T-cell (primary cell): ENCODE measurements at regions not wholly inside any gene's neighbourhood (a gene's known extent, or its start where the extent isn't known, plus 50 kb on each side); places are given as distances from the start of the nearest gene placed in this dataset.
"Not testable (repeated sequence)": the region's sequence is repeated elsewhere in the genome, so short reads cannot be mapped to it uniquely, and the experiment has no call there.

Source experiments
- ATAC-seq, 4 experiments: fragments of 200-7000 bp in 3 of 4; fragments of 150-1000 bp in 1 of 4; cut with Tn5 transposase; replicated peaks in 1 of 4; 1 replicate in 3 of 4; 2 replicates in 1 of 4; pipeline ENCODE4 v1.10.0; 2021; ENCODE audit warnings: moderate library complexity in 3 of 4, mild to moderate bottlenecking in 2 of 4, moderate number of reproducible peaks in 1 of 4
- CTCF ChIA-PET, 2 donors: fragments of 300-600 bp; sonication (Branson Sonifier 250); formaldehyde crosslinking; loops; one replicate each; lab custom pipeline; 2022; ENCODE audit warnings: antibody characterized with exemption in 2 of 2; lab: Charles Lee
- POLR2A ChIA-PET, 2 donors: fragments of 300-600 bp; sonication (Branson Sonifier 250); formaldehyde crosslinking; loops; one replicate each; lab custom pipeline; 2022; ENCODE audit warnings: antibody characterized with exemption in 2 of 2; lab: Charles Lee
- DNase-seq, 35 experiments: peaks; one replicate each; pipeline versions ENCODE4 v3.0.0 to v3.0.0-alpha.2; 2013 to 2023
- H3K27ac ChIP-seq: one replicate; pipeline ENCODE4 v1.5.1; 2013; ENCODE audit warnings: low read length
- H3K27me3 ChIP-seq, 2 experiments: replicated peaks in 1 of 2; 1 replicate in 1 of 2; 2 replicates in 1 of 2; pipeline versions ENCODE4 v1.6.1 to v1.7.0; 2013; ENCODE audit warnings: low read length in 1 of 2, mixed read lengths in 1 of 2; ENCODE audit not compliant: control insufficient read depth in 2 of 2, insufficient read depth in 2 of 2; ENCODE audit errors: extremely low read depth in 1 of 2
- H3K36me3 ChIP-seq, 2 donors: 1 replicate in 1 of 2; 2 replicates in 1 of 2; pipeline versions ENCODE4 v1.6.1 to v1.7.0; 2013; ENCODE audit warnings: low read length in 1 of 2; ENCODE audit not compliant: control insufficient read depth in 2 of 2, insufficient read depth in 1 of 2; ENCODE audit errors: extremely low read depth in 1 of 2
- H3K4me1 ChIP-seq, 2 experiments: 1 replicate in 1 of 2; 2 replicates in 1 of 2; pipeline versions ENCODE4 v1.6.1 to v1.7.0; 2013; ENCODE audit warnings: low read length in 2 of 2, mixed read lengths in 1 of 2; ENCODE audit not compliant: insufficient read depth in 2 of 2, control insufficient read depth in 1 of 2; ENCODE audit errors: extremely low read depth in 1 of 2
- H3K4me3 ChIP-seq, 2 donors: 1 replicate in 1 of 2; 2 replicates in 1 of 2; pipeline versions ENCODE4 v1.5.1 to v1.7.0; 2013; ENCODE audit warnings: mild to moderate bottlenecking in 2 of 2, low read length in 1 of 2, moderate library complexity in 1 of 2; ENCODE audit not compliant: control insufficient read depth in 1 of 2; ENCODE audit errors: extremely low read depth in 1 of 2
- H3K9me3 ChIP-seq: 2 replicates; pipeline ENCODE4 v1.7.0; 2013
- H3K27ac Mint-ChIP-seq, 2 donors: one replicate each; pipeline ENCODE4 v1.8.0; 2020 to 2021; ENCODE audit warnings: mild to moderate bottlenecking in 2 of 2, mixed read lengths in 2 of 2
- H3K27me3 Mint-ChIP-seq, 2 donors: one replicate each; pipeline ENCODE4 v1.8.0; 2021 to 2022; ENCODE audit warnings: mixed read lengths in 2 of 2
- H3K36me3 Mint-ChIP-seq: one replicate; pipeline ENCODE4 v1.8.0; 2021; ENCODE audit warnings: mixed read lengths
- H3K4me1 Mint-ChIP-seq, 3 donors: one replicate each; pipeline ENCODE4 v1.8.0; 2020 to 2022; ENCODE audit warnings: mixed read lengths in 3 of 3, mild to moderate bottlenecking in 1 of 3
- H3K4me3 Mint-ChIP-seq, 3 donors: one replicate each; pipeline ENCODE4 v1.8.0; 2020 to 2022; ENCODE audit warnings: mild to moderate bottlenecking in 3 of 3, mixed read lengths in 3 of 3, moderate library complexity in 3 of 3
- H3K9me3 Mint-ChIP-seq, 3 donors: one replicate each; pipeline ENCODE4 v1.8.0; 2020 to 2022; ENCODE audit warnings: mixed read lengths in 3 of 3
- WGBS: methylation state at CpG from one replicate; pipeline ENCODE4 v1.1.5; 2013; ENCODE audit warnings: missing lambda C conversion rate; ENCODE audit not compliant: insufficient coverage; 5-methylcytosine and 5-hydroxymethylcytosine counted together

DNA sequence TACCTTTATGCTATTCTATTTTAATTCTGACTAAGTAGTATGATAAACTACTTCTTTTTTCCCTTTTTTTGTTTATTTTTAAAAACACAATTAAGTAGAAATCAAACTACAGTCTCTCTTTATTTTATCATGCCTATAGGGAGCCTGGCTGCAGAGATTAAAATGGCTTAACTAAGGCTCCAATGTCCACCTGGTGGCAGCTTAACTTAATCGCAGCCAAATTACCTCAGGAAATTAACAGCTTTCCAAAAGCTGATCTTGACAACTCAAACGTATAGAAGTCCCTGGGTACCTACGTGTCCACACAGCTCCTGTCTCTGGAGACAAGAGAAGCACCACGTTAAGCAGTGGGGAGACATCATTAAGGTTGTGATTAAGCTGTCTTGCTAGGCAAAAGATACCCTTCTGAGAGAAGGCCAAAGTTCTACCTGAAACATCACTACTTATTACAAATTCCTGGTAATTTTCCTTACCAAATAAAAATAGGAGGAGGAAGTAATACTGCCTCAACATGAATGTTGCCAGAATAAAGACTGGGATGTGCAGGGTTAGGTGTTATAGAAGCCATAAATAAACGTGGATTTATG is 63.2 kb upstream of the SNX19 start:
- Mint-ChIP-seq H3K27me3 (peaks cover 19% of the 10 kb centered on the region in 2 donors), H3K4me1 (no peaks in the 10 kb centered on the region), H3K4me3 (no peak overlapping the region), H3K27ac (no peak overlapping the region), H3K9me3 (peaks cover 11 to 24% (median 21%) of the 10 kb centered on the region in 3 donors), H3K36me3 (no peaks in the 10 kb centered on the region)
- no peaks in the 10 kb centered on the region for H3K9me3 ChIP-seq
- ChIA-PET POLR2A (no interaction called here), CTCF (no interaction called here)
- H3K4me3 ChIP-seq: no peak overlapping the region
- no peaks in the 10 kb centered on the region for H3K4me1 ChIP-seq
- WGBS: 47% methylated on average over 1 of the region's 5 CpGs
- peaks cover 0 to 12% of the 10 kb centered on the region in 2 experiments for H3K27me3 ChIP-seq
- no peaks in the 10 kb centered on the region for H3K36me3 ChIP-seq
- H3K27ac ChIP-seq: no peak overlapping the region
- DNase-seq (no peak), ATAC-seq (no peak)

DNA sequence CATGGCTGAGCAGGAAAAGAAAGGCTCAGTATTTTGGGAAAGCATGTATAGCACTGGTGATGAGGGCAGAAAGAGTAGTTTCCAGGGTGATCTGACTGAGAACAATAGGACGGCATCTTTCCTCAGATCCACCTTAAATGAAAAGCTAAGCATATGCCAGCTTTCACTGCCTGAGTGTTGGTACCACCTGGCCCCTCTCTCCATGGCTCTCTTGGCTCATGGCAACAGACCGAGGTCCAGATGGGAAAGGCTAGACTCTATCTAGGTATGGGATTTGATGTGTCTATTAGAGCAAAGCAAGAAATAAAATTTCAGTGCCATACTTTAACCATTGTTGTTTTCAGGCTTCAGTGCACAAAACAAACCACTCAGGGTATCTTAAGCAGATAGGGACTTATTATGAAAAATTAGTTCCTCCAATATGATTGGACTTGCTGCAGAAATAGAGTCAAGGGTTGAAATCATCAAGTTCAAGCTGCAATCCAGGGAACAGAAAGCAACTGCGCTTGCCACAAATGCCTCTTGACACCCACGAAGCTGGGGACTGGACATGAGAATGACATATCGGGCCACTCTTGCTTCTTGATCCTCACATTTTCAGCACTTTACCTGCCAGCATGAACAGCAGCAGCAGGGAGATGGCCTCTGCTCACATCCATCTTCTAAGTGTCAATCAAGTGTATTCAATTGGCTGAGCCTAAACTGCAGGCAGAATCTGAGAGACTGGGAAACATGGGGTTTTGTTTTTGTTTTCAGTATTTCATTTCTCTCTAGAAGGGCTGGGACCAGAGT is 64.0 kb upstream of the SNX19 start:
- no peaks in the 10 kb centered on the region for H3K9me3 ChIP-seq
- no peaks in the 10 kb centered on the region for H3K4me1 ChIP-seq
- DNase-seq (no peak), ATAC-seq (no peak)
- peaks cover 0 to 12% of the 10 kb centered on the region in 2 experiments for H3K27me3 ChIP-seq
- H3K27ac Mint-ChIP-seq: no peak overlapping the region
- CTCF ChIA-PET: no interaction called here
- H3K27me3 Mint-ChIP-seq: peaks cover 19% of the 10 kb centered on the region in 2 donors
- H3K9me3 Mint-ChIP-seq: peaks cover 11 to 24% (median 21%) of the 10 kb centered on the region in 3 donors
- no peak overlapping the region for H3K27ac ChIP-seq
- H3K36me3 Mint-ChIP-seq: no peaks in the 10 kb centered on the region
- no peaks in the 10 kb centered on the region for H3K36me3 ChIP-seq
- 67% methylated on average over 3 of the region's 5 CpGs for WGBS
- POLR2A ChIA-PET: no interaction called here
- no peak overlapping the region for H3K4me3 ChIP-seq
- H3K4me3 Mint-ChIP-seq: no peak overlapping the region
- H3K4me1 Mint-ChIP-seq: no peaks in the 10 kb centered on the region

DNA sequence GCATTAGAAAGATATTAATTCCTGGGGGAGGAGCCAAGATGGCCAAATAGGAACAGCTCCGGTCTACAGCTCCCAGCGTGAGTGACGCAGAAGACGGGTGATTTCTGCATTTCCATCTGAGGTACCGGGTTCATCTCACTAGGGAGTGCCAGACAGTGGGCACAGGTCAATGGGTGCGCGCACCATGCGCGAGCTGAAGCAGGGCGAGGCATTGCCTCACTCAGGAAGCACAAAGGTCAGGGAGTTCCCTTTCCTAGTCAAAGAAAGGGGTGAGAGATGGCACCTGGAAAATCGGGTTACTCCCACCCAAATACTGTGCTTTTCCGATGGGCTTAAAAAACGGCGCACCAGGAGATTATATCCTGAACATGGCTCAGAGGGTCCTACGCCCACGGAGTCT is 68.0 kb upstream of the SNX19 start:
- H3K4me3 ChIP-seq, H3K4me1 ChIP-seq, H3K27me3 ChIP-seq, H3K36me3 Mint-ChIP-seq, H3K9me3 ChIP-seq, ATAC-seq, H3K27ac ChIP-seq, H3K27ac Mint-ChIP-seq, H3K36me3 ChIP-seq, H3K4me3 Mint-ChIP-seq, CTCF ChIA-PET, POLR2A ChIA-PET, H3K4me1 Mint-ChIP-seq, DNase-seq: not testable (repeated sequence)
- 93% methylated on average over 8 of the region's 16 CpGs for WGBS
- peaks cover 4 to 15% (median 11%) of the 10 kb centered on the region in 3 donors for H3K9me3 Mint-ChIP-seq
- peaks cover 13 to 14% of the 10 kb centered on the region in 2 donors for H3K27me3 Mint-ChIP-seq

DNA sequence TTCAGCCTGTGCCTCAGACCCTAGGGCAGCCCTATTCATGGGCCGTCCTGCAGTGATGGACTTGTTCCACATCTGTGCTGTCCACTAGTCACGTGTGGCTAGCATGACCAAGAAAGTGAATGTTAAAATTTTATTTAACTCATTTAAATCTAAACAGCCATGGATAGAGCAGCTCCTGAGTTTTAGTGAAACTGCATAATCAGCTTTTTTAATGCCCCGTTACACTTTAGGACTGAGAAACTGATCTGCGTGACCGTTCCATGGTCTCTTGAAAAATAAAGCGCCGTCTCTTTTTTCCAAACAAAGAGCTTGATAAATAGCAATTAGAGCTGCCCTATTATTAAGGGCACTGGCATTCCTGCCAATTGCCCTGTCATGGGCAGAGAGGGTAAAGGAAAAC is 76.5 kb upstream of the SNX19 start:
- no peaks in the 10 kb centered on the region for H3K27me3 ChIP-seq
- H3K36me3 Mint-ChIP-seq: no peaks in the 10 kb centered on the region
- no peak overlapping the region for H3K4me3 ChIP-seq
- H3K4me1 Mint-ChIP-seq: no peaks in the 10 kb centered on the region
- no peaks in the 10 kb centered on the region for H3K27me3 Mint-ChIP-seq
- no peak overlapping the region for H3K27ac Mint-ChIP-seq
- ChIA-PET CTCF (no interaction called here), POLR2A (interaction anchor here in 1 of 2 donors (0.6 kb wide), 1 partner anchor 17 kb away, joined by 3 read pairs; no protein-coding TSS in a partner anchor)
- no peaks in the 10 kb centered on the region for H3K9me3 ChIP-seq
- ATAC-seq (no peak), DNase-seq (no peak)
- 98% methylated on average over 5 of the region's 7 CpGs for WGBS
- no peak overlapping the region for H3K27ac ChIP-seq
- H3K4me1 ChIP-seq: no peaks in the 10 kb centered on the region
- H3K36me3 ChIP-seq: no peaks in the 10 kb centered on the region
- H3K4me3 Mint-ChIP-seq: no peak overlapping the region
- H3K9me3 Mint-ChIP-seq: peaks cover 0 to 5% (median 5%) of the 10 kb centered on the region in 3 donors

DNA sequence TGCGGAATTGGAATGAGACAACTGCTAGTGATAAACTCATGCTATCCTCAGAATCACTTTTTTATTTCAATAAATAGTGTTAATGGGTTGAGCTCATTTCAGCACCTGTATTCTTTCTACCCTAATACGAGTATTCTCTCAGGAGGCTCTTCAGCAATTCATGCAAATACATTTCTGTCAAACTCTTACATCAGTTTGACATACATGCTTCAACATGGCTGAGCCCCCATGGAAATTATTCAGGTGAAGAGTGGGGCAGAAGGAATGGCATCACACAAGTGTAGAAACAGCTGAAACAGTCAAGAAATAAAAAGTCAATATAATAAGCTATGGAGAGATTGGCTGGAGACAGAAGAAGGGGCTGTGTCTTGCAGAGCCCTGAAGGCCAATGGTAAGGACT is 77.8 kb upstream of the SNX19 start:
- POLR2A ChIA-PET: no interaction called here
- H3K27me3 ChIP-seq: no peaks in the 10 kb centered on the region
- peaks cover 0 to 5% (median 5%) of the 10 kb centered on the region in 3 donors for H3K9me3 Mint-ChIP-seq
- no peaks in the 10 kb centered on the region for H3K4me1 Mint-ChIP-seq
- no peaks in the 10 kb centered on the region for H3K9me3 ChIP-seq
- H3K27me3 Mint-ChIP-seq: no peaks in the 10 kb centered on the region
- no peak overlapping the region for H3K27ac Mint-ChIP-seq
- H3K36me3 Mint-ChIP-seq: no peaks in the 10 kb centered on the region
- no peak overlapping the region for H3K27ac ChIP-seq
- H3K36me3 ChIP-seq: no peaks in the 10 kb centered on the region
- WGBS: no CpG with 5 or more reads among the region's 2 CpGs
- H3K4me1 ChIP-seq: no peaks in the 10 kb centered on the region
- H3K4me3 ChIP-seq: no peak overlapping the region
- DNase-seq: no peak
- no peak overlapping the region for H3K4me3 Mint-ChIP-seq
- CTCF ChIA-PET: no interaction called here
- no peak for ATAC-seq

DNA sequence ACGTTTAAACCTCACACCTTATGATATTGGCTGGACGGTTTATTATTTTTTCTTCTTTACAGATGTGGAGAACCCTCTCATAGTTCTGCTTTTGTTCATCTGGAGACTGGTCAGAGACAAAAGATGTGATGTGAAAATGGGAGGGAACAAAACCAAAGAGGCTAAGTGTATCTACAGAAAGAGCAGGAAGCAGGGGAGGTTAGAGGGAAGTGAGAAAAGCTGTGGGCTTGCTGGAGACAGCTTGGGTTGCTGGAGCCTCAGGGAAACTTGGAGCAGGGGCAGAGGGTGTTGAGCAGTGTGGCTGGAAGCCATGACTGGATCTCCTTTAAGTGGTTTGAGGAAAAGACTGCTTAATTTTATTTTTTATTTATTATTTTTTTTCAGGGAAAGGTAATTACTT is 79.0 kb upstream of the SNX19 start:
- Mint-ChIP-seq H3K27me3 (no peaks in the 10 kb centered on the region), H3K36me3 (no peaks in the 10 kb centered on the region), H3K4me1 (no peaks in the 10 kb centered on the region), H3K4me3 (no peak overlapping the region), H3K27ac (no peak overlapping the region), H3K9me3 (peaks cover 0 to 5% (median 5%) of the 10 kb centered on the region in 3 donors)
- CTCF ChIA-PET: no interaction called here
- WGBS: no CpG with 5 or more reads among the region's 2 CpGs
- POLR2A ChIA-PET: no interaction called here
- Histone ChIP-seq H3K4me1 (no peaks in the 10 kb centered on the region), H3K36me3 (no peaks in the 10 kb centered on the region), H3K27me3 (no peaks in the 10 kb centered on the region), H3K27ac (no peak overlapping the region), H3K9me3 (no peaks in the 10 kb centered on the region), H3K4me3 (no peak overlapping the region)
- DNase-seq: no peak
- ATAC-seq: no peak
